ENCODE measurements at regions not wholly inside any gene's neighbourhood (a gene's known extent, or its start where the extent isn't known, plus 50 kb on each side); places are given as distances from the start of the nearest gene placed in this dataset.

DNA sequence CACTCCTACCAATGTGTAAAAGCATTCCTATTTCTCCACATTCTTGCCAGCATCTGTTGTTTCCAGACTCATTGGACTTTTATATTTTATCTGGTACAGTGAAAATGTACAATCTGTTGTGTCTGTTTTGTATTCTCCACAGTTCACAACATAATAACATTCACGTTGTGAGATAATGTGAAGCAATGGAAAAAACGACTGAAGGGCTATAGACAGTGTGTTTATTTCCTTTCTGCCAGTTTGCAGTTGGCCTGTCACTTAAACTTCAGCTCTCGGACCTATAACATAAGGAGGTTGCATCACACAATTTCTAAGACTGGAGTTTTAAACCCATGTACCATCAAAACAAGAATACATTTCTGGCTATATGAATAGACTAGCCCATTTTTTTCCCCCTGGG is 965.5 kb upstream of the ATXN8OS start:
- no peaks in the 10 kb centered on the region for H4K20me1 ChIP-seq (ENCODE audit: insufficient read depth, low read length)
- H3K9me2 ChIP-seq (replicated peaks; ENCODE audit: insufficient read depth, low read length): no peaks in the 10 kb centered on the region
- H2AFZ ChIP-seq (ENCODE audit: low read length): no peak overlapping the region

DNA sequence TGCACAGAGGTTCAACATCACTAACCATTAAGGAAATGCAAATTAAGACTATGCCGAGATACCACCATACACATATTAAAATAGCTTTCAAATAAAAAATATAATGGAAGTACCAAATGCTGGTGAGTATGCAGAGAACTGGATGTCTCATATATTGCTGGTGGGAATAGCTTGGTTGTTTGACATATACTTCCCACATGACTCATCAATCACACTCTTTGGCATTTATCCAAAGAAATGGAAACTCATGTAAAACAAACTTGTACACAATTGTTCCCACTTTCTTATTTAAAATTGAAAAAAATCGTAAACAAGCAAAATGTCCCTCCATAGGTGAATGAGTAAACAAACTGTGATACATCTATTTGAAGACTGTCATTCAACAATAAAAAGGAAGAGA is 982.6 kb upstream of the ATXN8OS start:
- Histone ChIP-seq H3K9me2 (replicated peaks; ENCODE audit: insufficient read depth, low read length) (no peaks in the 10 kb centered on the region), H2AFZ (ENCODE audit: low read length) (no peak overlapping the region), H3F3A (ENCODE audit: insufficient read depth, low read length) (no peaks in the 10 kb centered on the region), H3K4me2 (ENCODE audit: low read depth, low read length) (no peak overlapping the region), H3K4me3 (ENCODE audit: low read length) (no peak overlapping the region), H3K9me3 (replicated peaks; ENCODE audit: insufficient read depth, low read length) (no peaks in the 10 kb centered on the region), H4K20me1 (ENCODE audit: insufficient read depth, low read length) (no peaks in the 10 kb centered on the region), H3K9ac (ENCODE audit: low read length) (no peak overlapping the region), H3K27ac (ENCODE audit: low read length) (no peak overlapping the region), H3K4me1 (ENCODE audit: low read length) (no peaks in the 10 kb centered on the region), H3K36me3 (replicated peaks; ENCODE audit: insufficient read depth, low read length) (no peaks in the 10 kb centered on the region), H3K79me2 (ENCODE audit: low read length) (no peaks in the 10 kb centered on the region), H3K27me3 (replicated peaks; ENCODE audit: insufficient read depth, low read length) (no peaks in the 10 kb centered on the region)
- TF ChIP-seq EZH2 (optimal IDR thresholded peaks at IDR 0.05; ENCODE audit: low read depth, low read length): no peak
- TF ChIP-seq EZH2phosphoT487 (IDR thresholded peaks at IDR 0.05; ENCODE audit: low read length): no peak
- TF ChIP-seq, protein P1, sequence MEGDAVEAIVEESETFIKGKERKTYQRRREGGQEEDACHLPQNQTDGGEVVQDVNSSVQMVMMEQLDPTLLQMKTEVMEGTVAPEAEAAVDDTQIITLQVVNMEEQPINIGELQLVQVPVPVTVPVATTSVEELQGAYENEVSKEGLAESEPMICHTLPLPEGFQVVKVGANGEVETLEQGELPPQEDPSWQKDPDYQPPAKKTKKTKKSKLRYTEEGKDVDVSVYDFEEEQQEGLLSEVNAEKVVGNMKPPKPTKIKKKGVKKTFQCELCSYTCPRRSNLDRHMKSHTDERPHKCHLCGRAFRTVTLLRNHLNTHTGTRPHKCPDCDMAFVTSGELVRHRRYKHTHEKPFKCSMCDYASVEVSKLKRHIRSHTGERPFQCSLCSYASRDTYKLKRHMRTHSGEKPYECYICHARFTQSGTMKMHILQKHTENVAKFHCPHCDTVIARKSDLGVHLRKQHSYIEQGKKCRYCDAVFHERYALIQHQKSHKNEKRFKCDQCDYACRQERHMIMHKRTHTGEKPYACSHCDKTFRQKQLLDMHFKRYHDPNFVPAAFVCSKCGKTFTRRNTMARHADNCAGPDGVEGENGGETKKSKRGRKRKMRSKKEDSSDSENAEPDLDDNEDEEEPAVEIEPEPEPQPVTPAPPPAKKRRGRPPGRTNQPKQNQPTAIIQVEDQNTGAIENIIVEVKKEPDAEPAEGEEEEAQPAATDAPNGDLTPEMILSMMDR (IDR thresholded peaks at IDR 0.05; ENCODE audit: low read length): no peak
- DNase-seq: no peak

More for the DNA sequence above, 965.5 kb upstream of the ATXN8OS start:
- no peaks in the 10 kb centered on the region for H3K4me1 ChIP-seq (ENCODE audit: low read length)
- H3K9me3 ChIP-seq (replicated peaks; ENCODE audit: insufficient read depth, low read length): no peaks in the 10 kb centered on the region
- no peaks in the 10 kb centered on the region for H3K79me2 ChIP-seq (ENCODE audit: low read length)
- H3K27ac ChIP-seq (ENCODE audit: low read length): no peak overlapping the region
- no peak overlapping the region for H3K9ac ChIP-seq (ENCODE audit: low read length)
- no peak overlapping the region for H3K4me3 ChIP-seq (ENCODE audit: low read length)
- H3K4me2 ChIP-seq (ENCODE audit: low read depth, low read length): no peak overlapping the region
- no peaks in the 10 kb centered on the region for H3K36me3 ChIP-seq (replicated peaks; ENCODE audit: insufficient read depth, low read length)
- no peaks in the 10 kb centered on the region for H3K27me3 ChIP-seq (replicated peaks; ENCODE audit: insufficient read depth, low read length)
- DNase-seq: no peak
- TF ChIP-seq EZH2 (optimal IDR thresholded peaks at IDR 0.05; ENCODE audit: low read depth, low read length) (no peak), EZH2phosphoT487 (IDR thresholded peaks at IDR 0.05; ENCODE audit: low read length) (no peak)
- TF ChIP-seq, protein P1 (IDR thresholded peaks at IDR 0.05; ENCODE audit: low read length): no peak
- H3F3A ChIP-seq (ENCODE audit: insufficient read depth, low read length): no peaks in the 10 kb centered on the region

DNA sequence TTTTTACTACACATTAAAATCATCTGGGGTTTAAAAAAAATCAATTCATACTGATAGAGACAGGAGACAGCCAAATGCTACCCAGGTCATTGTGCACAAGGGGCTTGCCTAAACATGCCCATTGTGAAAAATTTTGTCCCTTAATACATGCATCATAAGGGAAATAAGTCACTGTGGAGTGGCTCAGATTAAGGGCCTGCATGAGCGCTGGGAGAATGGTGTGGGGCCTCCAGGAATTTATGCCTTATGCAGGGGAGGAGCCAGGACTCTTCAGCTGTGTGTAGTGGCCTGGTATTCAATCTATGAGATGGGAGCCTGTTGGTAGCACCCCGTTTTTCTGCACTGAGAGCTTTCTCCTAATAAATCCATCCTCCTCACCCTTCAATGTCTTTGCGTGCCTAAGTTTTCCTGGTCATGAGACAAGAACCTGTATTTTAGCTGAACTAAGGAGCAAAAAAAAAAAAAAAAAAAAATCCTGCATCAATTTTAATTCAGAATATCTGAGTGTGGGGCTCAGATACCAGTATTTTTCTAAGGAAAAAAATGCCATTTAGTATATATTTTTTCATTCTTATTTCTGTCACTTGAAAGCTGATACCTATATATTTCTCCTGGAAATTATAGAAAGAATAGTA is 997.6 kb upstream of the ATXN8OS start:
- Histone ChIP-seq H4K20me1 (ENCODE audit: insufficient read depth, low read length) (no peaks in the 10 kb centered on the region), H3K27me3 (replicated peaks; ENCODE audit: insufficient read depth, low read length) (no peaks in the 10 kb centered on the region), H2AFZ (ENCODE audit: low read length) (no peak overlapping the region), H3K9me2 (replicated peaks; ENCODE audit: insufficient read depth, low read length) (no peaks in the 10 kb centered on the region), H3K36me3 (replicated peaks; ENCODE audit: insufficient read depth, low read length) (no peaks in the 10 kb centered on the region), H3K4me2 (ENCODE audit: low read depth, low read length) (no peak overlapping the region), H3F3A (ENCODE audit: insufficient read depth, low read length) (no peaks in the 10 kb centered on the region), H3K79me2 (ENCODE audit: low read length) (no peaks in the 10 kb centered on the region), H3K4me1 (ENCODE audit: low read length) (no peaks in the 10 kb centered on the region), H3K9me3 (replicated peaks; ENCODE audit: insufficient read depth, low read length) (no peaks in the 10 kb centered on the region), H3K4me3 (ENCODE audit: low read length) (no peak overlapping the region), H3K9ac (ENCODE audit: low read length) (no peak overlapping the region), H3K27ac (ENCODE audit: low read length) (no peak overlapping the region)
- TF ChIP-seq EZH2 (optimal IDR thresholded peaks at IDR 0.05; ENCODE audit: low read depth, low read length) (no peak), EZH2phosphoT487 (IDR thresholded peaks at IDR 0.05; ENCODE audit: low read length) (no peak)
- TF ChIP-seq, protein P1 (IDR thresholded peaks at IDR 0.05; ENCODE audit: low read length): no peak
- DNase-seq: no peak
